GM23338 (cell line): ENCODE measurements at regions not wholly inside any gene's neighbourhood (a gene's known extent, or its start where the extent isn't known, plus 50 kb on each side); places are given as distances from the start of the nearest gene placed in this dataset.

Experiments
- CREB1 ChIP-seq: fragments of 250-450 bp; sonication (Bioruptor Pico); IDR thresholded peaks from 2 replicates; pipeline ENCODE4 v1.5.0; 2020; ENCODE audit warnings: low read depth, mild to moderate bottlenecking, moderate library complexity
- CTCF ChIP-seq, 2 experiments: fragments of 200-600 bp in 1 of 2; sonication (generic) in 1 of 2; conservative IDR thresholded peaks; 2 replicates each; pipeline versions ENCODE4 v1.5.1 to v1.6.1; 2016 to 2017; ENCODE audit warnings: antibody characterized with exemption in 2 of 2, low read depth in 2 of 2, mild to moderate bottlenecking in 2 of 2, moderate library complexity in 1 of 2
- EZH2 ChIP-seq: fragments of 200-600 bp; sonication (generic); IDR thresholded peaks from one replicate; pipeline ENCODE4 v1.8.0; 2017; ENCODE audit warnings: antibody characterized with exemption, mild to moderate bottlenecking, low read depth; ENCODE audit not compliant: unreplicated experiment
- EZH2phosphoT487 ChIP-seq: fragments of 200-600 bp; sonication (generic); IDR thresholded peaks from one replicate; pipeline ENCODE4 v1.8.1; 2018; ENCODE audit warnings: antibody characterized with exemption; ENCODE audit not compliant: unreplicated experiment
- JUNB ChIP-seq: IDR thresholded peaks from one replicate; pipeline ENCODE4 v1.6.1; 2016; ENCODE audit warnings: antibody characterized with exemption; ENCODE audit not compliant: unreplicated experiment
- NANOG ChIP-seq: IDR thresholded peaks from 2 replicates; pipeline ENCODE4 v1.6.1; 2016; ENCODE audit warnings: antibody characterized with exemption, borderline replicate concordance
- POLR2AphosphoS5 ChIP-seq: IDR thresholded peaks from 2 replicates; pipeline ENCODE4 v1.6.1; 2016; ENCODE audit warnings: antibody characterized with exemption, low read depth
- REST ChIP-seq: IDR thresholded peaks from one replicate; pipeline ENCODE4 v1.6.1; 2018; ENCODE audit warnings: antibody characterized with exemption; ENCODE audit not compliant: unreplicated experiment
- STAT1 ChIP-seq: IDR thresholded peaks from one replicate; pipeline ENCODE4 v1.6.1; 2016; ENCODE audit warnings: antibody characterized with exemption; ENCODE audit not compliant: unreplicated experiment
- ZNF114 ChIP-seq: fragments of 250-450 bp; sonication (Bioruptor Pico); IDR thresholded peaks from 2 replicates; pipeline ENCODE4 v1.5.0; 2020; ENCODE audit warnings: mild to moderate bottlenecking, moderate library complexity
- TF ChIP-seq, protein P1 (sequence below): IDR thresholded peaks from 2 replicates; pipeline ENCODE4 v1.6.1; 2016; ENCODE audit warnings: antibody characterized with exemption

DNA sequence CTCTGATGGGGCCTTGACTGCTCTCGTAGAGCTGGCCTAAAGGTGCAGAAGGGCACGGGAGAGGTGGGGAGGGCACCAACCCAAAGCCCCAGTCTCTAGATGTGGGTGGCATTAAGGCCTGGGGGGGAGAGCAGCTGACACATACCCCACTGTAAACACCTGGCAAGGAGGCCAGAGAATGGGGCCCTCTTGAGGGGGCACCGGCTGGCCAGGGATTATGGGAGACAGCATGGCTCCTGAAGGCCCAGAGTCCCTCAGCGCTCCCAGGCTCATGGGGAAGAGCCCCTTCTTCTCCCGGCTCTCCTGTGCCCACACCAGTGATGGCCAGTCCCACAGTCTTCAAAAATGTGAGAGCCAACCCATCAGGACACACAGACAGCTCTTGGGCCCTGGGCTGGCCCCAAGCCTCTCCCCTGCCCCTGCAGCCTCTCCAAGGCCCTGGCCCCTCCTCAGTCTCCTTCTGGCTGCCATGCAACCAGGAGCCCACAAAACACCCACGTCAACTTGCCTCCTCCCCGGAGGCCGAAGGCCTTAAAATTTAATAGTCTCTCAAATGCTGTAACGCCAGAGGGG, 58.2 kb upstream of the FOXP4 start:
- TF ChIP-seq POLR2AphosphoS5 (no peak), CTCF (conservative IDR thresholded peaks at IDR 0.05; ENCODE audit: low read depth in 2 of 2) (no peak), REST (no peak), CREB1 (no peak), STAT1 (no peak), EZH2 (no peak), EZH2phosphoT487 (no peak), JUNB (no peak), NANOG (no peak), ZNF114 (CRISPR knock-in tag) (no peak)
- TF ChIP-seq, protein P1, sequence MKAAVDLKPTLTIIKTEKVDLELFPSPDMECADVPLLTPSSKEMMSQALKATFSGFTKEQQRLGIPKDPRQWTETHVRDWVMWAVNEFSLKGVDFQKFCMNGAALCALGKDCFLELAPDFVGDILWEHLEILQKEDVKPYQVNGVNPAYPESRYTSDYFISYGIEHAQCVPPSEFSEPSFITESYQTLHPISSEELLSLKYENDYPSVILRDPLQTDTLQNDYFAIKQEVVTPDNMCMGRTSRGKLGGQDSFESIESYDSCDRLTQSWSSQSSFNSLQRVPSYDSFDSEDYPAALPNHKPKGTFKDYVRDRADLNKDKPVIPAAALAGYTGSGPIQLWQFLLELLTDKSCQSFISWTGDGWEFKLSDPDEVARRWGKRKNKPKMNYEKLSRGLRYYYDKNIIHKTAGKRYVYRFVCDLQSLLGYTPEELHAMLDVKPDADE, result no peak
